ENCODE measurements at regions not wholly inside any gene's neighbourhood (a gene's known extent, or its start where the extent isn't known, plus 50 kb on each side); places are given as distances from the start of the nearest gene placed in this dataset.
"Not testable (repeated sequence)": the region's sequence is repeated elsewhere in the genome, so short reads cannot be mapped to it uniquely, and the experiment has no call there.

GRCh38 chr20:53652859-53653517 lies 59.3 kb upstream of the ZNF217 start:
- DNase-seq (ENCODE audit: low read depth in 2 of 2, low spot score in 1 of 2) = no peak

DNA sequence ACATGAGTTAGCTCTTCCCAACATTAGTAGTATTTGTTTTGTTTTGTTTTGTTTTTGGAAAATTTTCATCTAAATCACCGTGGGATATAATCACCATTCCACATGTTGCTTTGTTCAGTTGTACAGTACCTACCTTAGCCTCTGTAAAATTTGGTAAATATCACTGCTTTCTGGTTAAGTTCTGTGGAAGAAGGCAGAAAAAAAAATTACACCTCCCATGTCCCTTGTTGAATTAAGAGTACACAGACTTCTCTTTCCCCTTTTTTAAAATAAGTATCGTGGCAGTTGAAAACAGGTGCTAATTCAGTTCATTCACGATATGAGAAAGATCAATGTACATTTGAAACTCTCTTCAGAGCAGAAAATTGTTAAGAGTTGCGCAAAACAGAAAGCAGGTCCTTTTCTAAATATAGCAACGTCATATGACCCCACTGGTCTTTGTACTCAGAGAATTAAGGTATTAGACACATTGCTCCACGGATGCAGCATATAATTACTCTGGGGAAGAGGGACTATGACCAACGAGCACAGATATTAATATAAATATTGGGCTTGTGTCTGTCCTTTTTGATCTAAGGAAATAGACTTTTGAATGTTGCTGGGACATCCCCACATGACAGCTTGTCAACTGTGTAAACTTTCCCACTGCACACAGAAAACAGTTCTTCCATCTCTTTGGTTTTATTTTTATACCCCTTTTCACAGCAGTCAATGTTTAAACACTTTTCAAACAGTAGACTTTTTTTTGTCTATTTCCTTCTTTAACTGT lies 58.6 kb upstream of the ZNF217 start:
- DNase-seq (ENCODE audit: low read depth in 2 of 2, low spot score in 1 of 2) = no peak

- DNase-seq (ENCODE audit: low read depth in 2 of 2, low spot score in 1 of 2) = not testable (repeated sequence)
Observed at GRCh38 chr20:53649493-53649892, 55.9 kb upstream of the ZNF217 start.

DNA sequence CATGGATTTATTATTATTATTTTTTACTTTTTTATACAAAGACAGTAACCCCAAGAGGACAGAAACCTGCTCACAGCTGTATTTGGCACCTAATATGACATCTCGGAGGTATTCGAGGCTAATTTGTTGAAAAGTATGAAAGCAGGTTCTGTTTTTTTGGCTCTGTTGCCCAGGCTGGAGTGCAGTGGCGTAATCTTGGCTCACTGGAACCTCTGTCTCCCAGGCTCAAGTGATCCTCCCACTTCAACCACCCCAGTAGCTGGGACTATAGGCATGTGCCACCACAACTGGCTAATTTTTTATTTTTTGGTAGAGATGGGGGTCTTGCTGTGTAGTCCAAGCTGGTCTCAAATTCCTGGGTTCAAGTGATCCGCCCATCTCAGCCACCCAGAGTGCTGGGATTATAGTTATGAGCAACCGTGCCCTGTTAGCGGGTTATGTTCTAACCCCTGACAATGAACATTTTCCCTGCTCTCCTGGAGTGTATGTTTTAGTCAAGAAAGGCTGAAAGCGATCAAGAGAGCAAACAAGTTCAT lies 53.7 kb upstream of the ZNF217 start:
- no peak for DNase-seq (ENCODE audit: low read depth in 2 of 2, low spot score in 1 of 2)

GRCh38 chr20:53646550-53646949 lies 52.9 kb upstream of the ZNF217 start:
- DNase-seq (ENCODE audit: low read depth in 2 of 2, low spot score in 1 of 2) = no peak

GRCh38 chr20:53645582-53645897 lies 51.9 kb upstream of the ZNF217 start:
- DNase-seq (ENCODE audit: low read depth in 2 of 2, low spot score in 1 of 2) = no peak

DNA sequence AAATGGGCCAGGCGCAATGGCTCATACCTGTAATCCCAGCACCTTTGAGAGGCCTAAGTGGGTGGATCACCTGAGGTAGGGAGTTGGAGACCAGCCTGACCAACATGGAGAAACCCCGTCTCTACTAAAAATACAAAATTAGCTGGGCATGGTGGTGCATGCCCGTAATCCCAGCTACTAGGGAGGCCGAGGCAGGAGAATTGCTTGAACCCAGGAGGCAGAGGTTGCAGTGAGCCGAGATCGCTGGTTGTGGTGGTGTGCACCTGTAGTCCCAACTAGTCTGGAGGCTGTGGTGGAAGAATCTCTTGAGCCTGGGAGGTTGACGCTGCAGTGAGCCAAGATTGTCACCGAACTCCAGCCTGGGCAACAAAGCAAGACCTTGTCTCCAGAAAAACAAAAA lies 50.5 kb upstream of the ZNF217 start:
- DNase-seq (ENCODE audit: low read depth in 2 of 2, low spot score in 1 of 2) = not testable (repeated sequence)
